ENCODE measurements at regions not wholly inside any gene's neighbourhood (a gene's known extent, or its start where the extent isn't known, plus 50 kb on each side); places are given as distances from the start of the nearest gene placed in this dataset.

GRCh38 chr6:4640139-4640538 lies 136.1 kb upstream of the CDYL start:
- no peak overlapping the region for H3K4me2 ChIP-seq (ENCODE audit: low read length)
- no peaks in the 10 kb centered on the region for H3K9me3 ChIP-seq (ENCODE audit: low read length)
- no peak overlapping the region for H3K9ac ChIP-seq (ENCODE audit: low read length)
- no peak overlapping the region for H3K27ac ChIP-seq (ENCODE audit: low read length)
- H3K4me3 ChIP-seq (ENCODE audit: low read length) = no peak overlapping the region
- H3K79me2 ChIP-seq (replicated peaks; ENCODE audit: insufficient read depth, low read length) = no peaks in the 10 kb centered on the region
- H4K20me1 ChIP-seq (ENCODE audit: insufficient read depth) = no peaks in the 10 kb centered on the region
- H3K36me3 ChIP-seq (ENCODE audit: insufficient read depth, low read length) = no peaks in the 10 kb centered on the region
- H2AFZ ChIP-seq (ENCODE audit: low read depth, low read length) = no peak overlapping the region
- TF ChIP-seq POLR2AphosphoS5 (IDR thresholded peaks at IDR 0.05) = no peak
- no peak for TF ChIP-seq CTCF (IDR thresholded peaks at IDR 0.05; ENCODE audit: poor library complexity, severe bottlenecking)
- TF ChIP-seq SMC3 (conservative IDR thresholded peaks at IDR 0.05; ENCODE audit: poor library complexity) = no peak
- no peak for TF ChIP-seq REST (IDR thresholded peaks at IDR 0.05; ENCODE audit: borderline replicate concordance)
- TF ChIP-seq RAD21 (conservative IDR thresholded peaks at IDR 0.05) = no peak
- no peak for TF ChIP-seq EZH2 (IDR thresholded peaks at IDR 0.05; ENCODE audit: borderline replicate concordance, insufficient read depth, low read length, poor library complexity, severe bottlenecking)
- no peak for TF ChIP-seq TAF1 (IDR thresholded peaks at IDR 0.05; ENCODE audit: low read depth)
- no peak for TF ChIP-seq MXI1 (conservative IDR thresholded peaks at IDR 0.05; ENCODE audit: poor library complexity, severe bottlenecking)
- TF ChIP-seq EP300 (conservative IDR thresholded peaks at IDR 0.05; ENCODE audit: poor library complexity, severe bottlenecking) = no peak
- no peaks in the 10 kb centered on the region for H3F3A ChIP-seq (ENCODE audit: insufficient read depth, low read length, poor library complexity, severe bottlenecking)
- no peaks in the 10 kb centered on the region for H3K27me3 ChIP-seq (ENCODE audit: insufficient read depth, low read depth, low read length)
- no peaks in the 10 kb centered on the region for H3K9me2 ChIP-seq (ENCODE audit: insufficient read depth, low read length)

GRCh38 chr6:4638641-4639040 lies 137.6 kb upstream of the CDYL start:
- no peak for TF ChIP-seq EZH2 (IDR thresholded peaks at IDR 0.05; ENCODE audit: borderline replicate concordance, insufficient read depth, low read length, poor library complexity, severe bottlenecking)
- no peak for TF ChIP-seq RAD21 (conservative IDR thresholded peaks at IDR 0.05)
- TF ChIP-seq SMC3 (conservative IDR thresholded peaks at IDR 0.05; ENCODE audit: poor library complexity) = no peak
- TF ChIP-seq REST (IDR thresholded peaks at IDR 0.05; ENCODE audit: borderline replicate concordance) = no peak
- TF ChIP-seq POLR2AphosphoS5 (IDR thresholded peaks at IDR 0.05) = no peak
- TF ChIP-seq CTCF (IDR thresholded peaks at IDR 0.05; ENCODE audit: poor library complexity, severe bottlenecking) = no peak
- TF ChIP-seq MXI1 (conservative IDR thresholded peaks at IDR 0.05; ENCODE audit: poor library complexity, severe bottlenecking) = no peak
- TF ChIP-seq EP300 (conservative IDR thresholded peaks at IDR 0.05; ENCODE audit: poor library complexity, severe bottlenecking) = no peak
- no peak for TF ChIP-seq TAF1 (IDR thresholded peaks at IDR 0.05; ENCODE audit: low read depth)
- Histone ChIP-seq H3K36me3 (ENCODE audit: insufficient read depth, low read length) (no peaks in the 10 kb centered on the region), H3K27ac (ENCODE audit: low read length) (no peak overlapping the region), H3K9me3 (ENCODE audit: low read length) (no peaks in the 10 kb centered on the region), H3K27me3 (ENCODE audit: insufficient read depth, low read depth, low read length) (no peaks in the 10 kb centered on the region), H2AFZ (ENCODE audit: low read depth, low read length) (no peak overlapping the region), H3F3A (ENCODE audit: insufficient read depth, low read length, poor library complexity, severe bottlenecking) (no peaks in the 10 kb centered on the region), H3K9ac (ENCODE audit: low read length) (no peak overlapping the region), H3K79me2 (replicated peaks; ENCODE audit: insufficient read depth, low read length) (no peaks in the 10 kb centered on the region), H3K9me2 (ENCODE audit: insufficient read depth, low read length) (no peaks in the 10 kb centered on the region), H4K20me1 (ENCODE audit: insufficient read depth) (no peaks in the 10 kb centered on the region), H3K4me3 (ENCODE audit: low read length) (no peak overlapping the region), H3K4me2 (ENCODE audit: low read length) (no peak overlapping the region)
